ENCODE measurements at regions not wholly inside any gene's neighbourhood (a gene's known extent, or its start where the extent isn't known, plus 50 kb on each side); places are given as distances from the start of the nearest gene placed in this dataset.
A peak's percentile ranks its signal among the peaks of the same experiment; 100 is the strongest.

GRCh38 chr13:33752094-33752493 lies 65.9 kb upstream of the RFC3 start:
- no peak for DNase-seq (ENCODE audit: low spot score)

- no peak for DNase-seq (ENCODE audit: low spot score)
These were observed 65.4 kb upstream of the RFC3 start for GRCh38 chr13:33752597-33752996.

- DNase-seq (ENCODE audit: low spot score), result no peak
These were observed 61.0 kb upstream of the RFC3 start for GRCh38 chr13:33756929-33757328.

- DNase-seq (ENCODE audit: low spot score), result peak; percentile 22
These were observed 60.2 kb upstream of the RFC3 start for GRCh38 chr13:33757713-33758112.

GRCh38 chr13:33758113-33758512 lies 59.8 kb upstream of the RFC3 start:
- peak; percentile 17 for DNase-seq (ENCODE audit: low spot score)

- peak; percentile 19 for DNase-seq (ENCODE audit: low spot score)
These were observed 56.2 kb upstream of the RFC3 start for GRCh38 chr13:33761740-33762139.

- no peak for DNase-seq (ENCODE audit: low spot score)
These were observed 54.9 kb upstream of the RFC3 start for GRCh38 chr13:33763021-33763420.

GRCh38 chr13:33764716-33765115 lies 53.2 kb upstream of the RFC3 start:
- no peak for DNase-seq (ENCODE audit: low spot score)

- no peak for DNase-seq (ENCODE audit: low spot score)
These were observed 51.4 kb upstream of the RFC3 start for GRCh38 chr13:33766329-33767123.

- DNase-seq (ENCODE audit: low spot score), result no peak
These were observed 50.8 kb upstream of the RFC3 start for GRCh38 chr13:33767140-33767539.

Data from NAMALWA (cell line).